Vagina (tissue), 2 donors: ENCODE measurements at regions not wholly inside any gene's neighbourhood (a gene's known extent, or its start where the extent isn't known, plus 50 kb on each side); places are given as distances from the start of the nearest gene placed in this dataset.

Source experiments
- DNase-seq, 2 donors: peaks; one replicate each; pipeline ENCODE4 v3.0.0-alpha.2; 2017; ENCODE audit errors: extremely low spot score in 2 of 2
- H3K27ac ChIP-seq: fragments of 200-600 bp; sonication (generic); one replicate; pipeline ENCODE4 v1.5.1; 2019
- H3K27me3 ChIP-seq: fragments of 200-600 bp; sonication (generic); one replicate; pipeline ENCODE4 v1.5.1; 2019
- H3K36me3 ChIP-seq, 2 donors: fragments of 200-600 bp; sonication (generic); one replicate each; pipeline ENCODE4 v1.5.1; 2017 to 2019
- H3K4me1 ChIP-seq: fragments of 200-600 bp; sonication (generic); one replicate; pipeline ENCODE4 v1.5.1; 2019
- H3K4me3 ChIP-seq, 2 donors: fragments of 200-600 bp; sonication (generic); 1 replicate in 1 of 2; 2 replicates in 1 of 2; pipeline ENCODE4 v1.5.1; 2016 to 2019
- H3K9me3 ChIP-seq: fragments of 200-600 bp; sonication (generic); one replicate; pipeline ENCODE4 v1.5.1; 2019
- CTCF ChIP-seq, 3 experiments: fragments of 450-650 bp in 2 of 3; fragments of 200-600 bp in 1 of 3; sonication (generic) in 1 of 3; IDR thresholded peaks; one replicate each; pipeline ENCODE4 v1.5.1; 2017 to 2019; ENCODE audit warnings: antibody characterized with exemption in 3 of 3, mild to moderate bottlenecking in 2 of 3, moderate library complexity in 2 of 3
- POLR2A ChIP-seq, 2 donors: fragments of 450-650 bp; IDR thresholded peaks; one replicate each; pipeline ENCODE4 v1.6.1; 2017; ENCODE audit warnings: antibody characterized with exemption in 2 of 2, mild to moderate bottlenecking in 2 of 2, moderate library complexity in 2 of 2
- POLR2AphosphoS5 ChIP-seq, 2 donors: sonication (generic); formaldehyde crosslinking; IDR thresholded peaks; one replicate each; pipeline ENCODE4 v1.9.0; 2017; ENCODE audit warnings: antibody characterized with exemption in 2 of 2, mild to moderate bottlenecking in 2 of 2, low read depth in 1 of 2; ENCODE audit not compliant: insufficient read depth in 1 of 2
- intact Hi-C: fragments of 100-400 bp; cut with DNase I; formaldehyde crosslinking; loops from one replicate; pipeline ENCODE4 v1.15.1; 2023

- intact Hi-C loops = no loop called here
- H3K36me3 ChIP-seq = no peaks in the 10 kb centered on the region
- no peak overlapping the region for H3K4me3 ChIP-seq
- DNase-seq = no peak
- no peak overlapping the region for H3K27ac ChIP-seq
- no peaks in the 10 kb centered on the region for H3K4me1 ChIP-seq
- TF ChIP-seq POLR2A (IDR thresholded peaks at IDR 0.05) (no peak), POLR2AphosphoS5 (IDR thresholded peaks at IDR 0.05; ENCODE audit: insufficient read depth in 1 of 2, low read depth in 1 of 2) (no peak), CTCF (IDR thresholded peaks at IDR 0.05) (no peak)
- no peaks in the 10 kb centered on the region for H3K27me3 ChIP-seq
- H3K9me3 ChIP-seq = no peaks in the 10 kb centered on the region
These were observed 462.1 kb downstream of the TBC1D32 start for GRCh38 chr6:120872262-120872578.

- Histone ChIP-seq H3K4me1 (no peaks in the 10 kb centered on the region), H3K9me3 (no peaks in the 10 kb centered on the region), H3K27me3 (no peaks in the 10 kb centered on the region), H3K27ac (no peak overlapping the region), H3K4me3 (no peak overlapping the region), H3K36me3 (no peaks in the 10 kb centered on the region)
- intact Hi-C loops = no loop called here
- DNase-seq = no peak
- no peak for TF ChIP-seq CTCF (IDR thresholded peaks at IDR 0.05)
- no peak for TF ChIP-seq POLR2A (IDR thresholded peaks at IDR 0.05)
- no peak for TF ChIP-seq POLR2AphosphoS5 (IDR thresholded peaks at IDR 0.05; ENCODE audit: insufficient read depth in 1 of 2, low read depth in 1 of 2)
These were observed 462.6 kb downstream of the TBC1D32 start for GRCh38 chr6:120871416-120872261.

- no peaks in the 10 kb centered on the region for H3K9me3 ChIP-seq
- intact Hi-C loops = no loop called here
- TF ChIP-seq POLR2A (IDR thresholded peaks at IDR 0.05) (no peak), POLR2AphosphoS5 (IDR thresholded peaks at IDR 0.05; ENCODE audit: insufficient read depth in 1 of 2, low read depth in 1 of 2) (no peak), CTCF (IDR thresholded peaks at IDR 0.05) (no peak)
- H3K4me3 ChIP-seq = no peak overlapping the region
- DNase-seq = no peak
- no peaks in the 10 kb centered on the region for H3K27me3 ChIP-seq
- H3K4me1 ChIP-seq = no peaks in the 10 kb centered on the region
- H3K36me3 ChIP-seq = no peaks in the 10 kb centered on the region
- H3K27ac ChIP-seq = no peak overlapping the region
These were observed 464.9 kb downstream of the TBC1D32 start for GRCh38 chr6:120869397-120869796.

GRCh38 chr6:120857422-120857821, 476.9 kb downstream of the TBC1D32 start:
- no peaks in the 10 kb centered on the region for H3K27me3 ChIP-seq
- H3K27ac ChIP-seq = no peak overlapping the region
- H3K9me3 ChIP-seq = no peaks in the 10 kb centered on the region
- H3K4me1 ChIP-seq = no peaks in the 10 kb centered on the region
- H3K36me3 ChIP-seq = no peaks in the 10 kb centered on the region
- intact Hi-C loops = no loop called here
- DNase-seq = no peak
- no peak for TF ChIP-seq POLR2A (IDR thresholded peaks at IDR 0.05)
- no peak for TF ChIP-seq POLR2AphosphoS5 (IDR thresholded peaks at IDR 0.05; ENCODE audit: insufficient read depth in 1 of 2, low read depth in 1 of 2)
- no peak for TF ChIP-seq CTCF (IDR thresholded peaks at IDR 0.05)
- no peak overlapping the region for H3K4me3 ChIP-seq

GRCh38 chr6:120854583-120854982, 479.7 kb downstream of the TBC1D32 start:
- Histone ChIP-seq H3K4me1 (no peaks in the 10 kb centered on the region), H3K9me3 (no peaks in the 10 kb centered on the region), H3K27ac (no peak overlapping the region), H3K27me3 (no peaks in the 10 kb centered on the region), H3K4me3 (no peak overlapping the region), H3K36me3 (no peaks in the 10 kb centered on the region)
- DNase-seq = no peak
- TF ChIP-seq CTCF (IDR thresholded peaks at IDR 0.05) (no peak), POLR2A (IDR thresholded peaks at IDR 0.05) (no peak), POLR2AphosphoS5 (IDR thresholded peaks at IDR 0.05; ENCODE audit: insufficient read depth in 1 of 2, low read depth in 1 of 2) (no peak)
- intact Hi-C loops = no loop called here
